Duodenal mucosa (tissue), 2 donors: ENCODE measurements at regions not wholly inside any gene's neighbourhood (a gene's known extent, or its start where the extent isn't known, plus 50 kb on each side); places are given as distances from the start of the nearest gene placed in this dataset.

Experiments
- H3K27ac ChIP-seq: one replicate; pipeline ENCODE4 v1.7.0; 2013; ENCODE audit warnings: low read depth, low read length
- H3K27me3 ChIP-seq, 2 donors: one replicate each; pipeline ENCODE4 v1.7.0; 2013; ENCODE audit warnings: low read length in 2 of 2, control low read depth in 1 of 2; ENCODE audit not compliant: insufficient read depth in 2 of 2, control insufficient read depth in 1 of 2
- H3K36me3 ChIP-seq, 2 donors: one replicate each; pipeline ENCODE4 v1.7.0; 2013; ENCODE audit warnings: low read length in 2 of 2, control low read depth in 1 of 2; ENCODE audit not compliant: insufficient read depth in 2 of 2, control insufficient read depth in 1 of 2
- H3K4me1 ChIP-seq, 2 donors: one replicate each; pipeline ENCODE4 v1.7.0; 2013; ENCODE audit warnings: low read length in 2 of 2, control low read depth in 1 of 2; ENCODE audit not compliant: insufficient read depth in 2 of 2, control insufficient read depth in 1 of 2
- H3K4me3 ChIP-seq, 2 donors: one replicate each; pipeline ENCODE4 v1.7.0; 2013; ENCODE audit warnings: low read length in 2 of 2, low read depth in 1 of 2
- H3K9ac ChIP-seq, 2 donors: one replicate each; pipeline ENCODE4 v1.7.0; 2013; ENCODE audit warnings: low read length in 2 of 2, low read depth in 1 of 2
- H3K9me3 ChIP-seq, 2 donors: one replicate each; pipeline ENCODE4 v1.7.0; 2013; ENCODE audit warnings: low read length in 2 of 2, control low read depth in 1 of 2; ENCODE audit not compliant: control insufficient read depth in 1 of 2

- Histone ChIP-seq H3K36me3 (no peaks in the 10 kb centered on the region), H3K9ac (no peak overlapping the region), H3K27ac (no peak overlapping the region), H3K27me3 (no peaks in the 10 kb centered on the region), H3K9me3 (no peaks in the 10 kb centered on the region), H3K4me3 (no peak overlapping the region), H3K4me1 (peaks cover 3 to 12% of the 10 kb centered on the region in 2 donors)
Measured at GRCh38 chr2:156021146-156022040, 311.1 kb downstream of the NR4A2 start.

- Histone ChIP-seq H3K27me3 (no peaks in the 10 kb centered on the region), H3K4me1 (peaks cover 3 to 12% of the 10 kb centered on the region in 2 donors), H3K4me3 (no peak overlapping the region), H3K9me3 (no peaks in the 10 kb centered on the region), H3K9ac (no peak overlapping the region), H3K27ac (no peak overlapping the region), H3K36me3 (no peaks in the 10 kb centered on the region)
Measured at GRCh38 chr2:156019341-156019740, 313.2 kb downstream of the NR4A2 start.

GRCh38 chr2:156017341-156017885 lies 315.1 kb downstream of the NR4A2 start:
- no peaks in the 10 kb centered on the region for H3K27me3 ChIP-seq
- no peak overlapping the region for H3K9ac ChIP-seq
- H3K27ac ChIP-seq = no peak overlapping the region
- no peak overlapping the region for H3K4me3 ChIP-seq
- H3K9me3 ChIP-seq = no peaks in the 10 kb centered on the region
- no peaks in the 10 kb centered on the region for H3K36me3 ChIP-seq
- H3K4me1 ChIP-seq = peaks cover 3 to 12% of the 10 kb centered on the region in 2 donors

- no peaks in the 10 kb centered on the region for H3K4me1 ChIP-seq
- no peaks in the 10 kb centered on the region for H3K27me3 ChIP-seq
- no peaks in the 10 kb centered on the region for H3K36me3 ChIP-seq
- no peak overlapping the region for H3K4me3 ChIP-seq
- H3K27ac ChIP-seq = no peak overlapping the region
- peaks cover 0 to 8% of the 10 kb centered on the region in 2 donors for H3K9me3 ChIP-seq
- no peak overlapping the region for H3K9ac ChIP-seq
Measured at GRCh38 chr2:156009293-156009692, 323.2 kb downstream of the NR4A2 start.

GRCh38 chr2:156006721-156007618 lies 325.6 kb downstream of the NR4A2 start:
- Histone ChIP-seq H3K4me1 (no peaks in the 10 kb centered on the region), H3K9ac (no peak overlapping the region), H3K27ac (no peak overlapping the region), H3K27me3 (no peaks in the 10 kb centered on the region), H3K9me3 (peaks cover 0 to 8% of the 10 kb centered on the region in 2 donors), H3K36me3 (no peaks in the 10 kb centered on the region), H3K4me3 (no peak overlapping the region)

- Histone ChIP-seq H3K36me3 (no peaks in the 10 kb centered on the region), H3K27ac (no peak overlapping the region), H3K4me1 (no peaks in the 10 kb centered on the region), H3K9me3 (peaks cover 0 to 4% of the 10 kb centered on the region in 2 donors), H3K9ac (no peak overlapping the region), H3K4me3 (no peak overlapping the region), H3K27me3 (no peaks in the 10 kb centered on the region)
Measured at GRCh38 chr2:156005999-156006712, 326.4 kb downstream of the NR4A2 start.

- H3K27ac ChIP-seq = no peak overlapping the region
- no peaks in the 10 kb centered on the region for H3K36me3 ChIP-seq
- no peaks in the 10 kb centered on the region for H3K27me3 ChIP-seq
- H3K4me3 ChIP-seq = no peak overlapping the region
- H3K9ac ChIP-seq = no peak overlapping the region
- H3K9me3 ChIP-seq = no peaks in the 10 kb centered on the region
- no peaks in the 10 kb centered on the region for H3K4me1 ChIP-seq
Measured at GRCh38 chr2:156005531-156005930, 327.0 kb downstream of the NR4A2 start.

GRCh38 chr2:156004459-156004858 lies 328.1 kb downstream of the NR4A2 start:
- Histone ChIP-seq H3K27me3 (no peaks in the 10 kb centered on the region), H3K27ac (no peak overlapping the region), H3K4me1 (no peaks in the 10 kb centered on the region), H3K4me3 (no peak overlapping the region), H3K9me3 (no peaks in the 10 kb centered on the region), H3K9ac (no peak overlapping the region), H3K36me3 (no peaks in the 10 kb centered on the region)

- H3K36me3 ChIP-seq = no peaks in the 10 kb centered on the region
- H3K4me3 ChIP-seq = no peak overlapping the region
- no peaks in the 10 kb centered on the region for H3K27me3 ChIP-seq
Measured at GRCh38 chr2:156003780-156004179, 328.7 kb downstream of the NR4A2 start.

More at GRCh38 chr2:156003780-156004179, 328.7 kb downstream of the NR4A2 start:
- Histone ChIP-seq H3K27ac (no peak overlapping the region), H3K9me3 (no peaks in the 10 kb centered on the region), H3K9ac (no peak overlapping the region), H3K4me1 (no peaks in the 10 kb centered on the region)
